Retinal pigment epithelial cell (primary cell): ENCODE measurements at regions not wholly inside any gene's neighbourhood (a gene's known extent, or its start where the extent isn't known, plus 50 kb on each side); places are given as distances from the start of the nearest gene placed in this dataset.

Experiments
- DNase-seq: peaks from one replicate; pipeline ENCODE4 v3.0.0-alpha.2; 2010; ENCODE audit warnings: low read depth
- H3K4me3 ChIP-seq: 2 replicates; pipeline ENCODE4 v1.5.1; 2011; ENCODE audit warnings: mild to moderate bottlenecking, low read length, control low read depth, moderate library complexity
- TF ChIP-seq, protein P1 (sequence below): conservative IDR thresholded peaks from 2 replicates; pipeline ENCODE4 v1.5.1; 2011; ENCODE audit warnings: low read depth, low read length, control low read depth, inconsistent platforms

- H3K4me3 ChIP-seq, result no peak overlapping the region
- TF ChIP-seq, protein P1, sequence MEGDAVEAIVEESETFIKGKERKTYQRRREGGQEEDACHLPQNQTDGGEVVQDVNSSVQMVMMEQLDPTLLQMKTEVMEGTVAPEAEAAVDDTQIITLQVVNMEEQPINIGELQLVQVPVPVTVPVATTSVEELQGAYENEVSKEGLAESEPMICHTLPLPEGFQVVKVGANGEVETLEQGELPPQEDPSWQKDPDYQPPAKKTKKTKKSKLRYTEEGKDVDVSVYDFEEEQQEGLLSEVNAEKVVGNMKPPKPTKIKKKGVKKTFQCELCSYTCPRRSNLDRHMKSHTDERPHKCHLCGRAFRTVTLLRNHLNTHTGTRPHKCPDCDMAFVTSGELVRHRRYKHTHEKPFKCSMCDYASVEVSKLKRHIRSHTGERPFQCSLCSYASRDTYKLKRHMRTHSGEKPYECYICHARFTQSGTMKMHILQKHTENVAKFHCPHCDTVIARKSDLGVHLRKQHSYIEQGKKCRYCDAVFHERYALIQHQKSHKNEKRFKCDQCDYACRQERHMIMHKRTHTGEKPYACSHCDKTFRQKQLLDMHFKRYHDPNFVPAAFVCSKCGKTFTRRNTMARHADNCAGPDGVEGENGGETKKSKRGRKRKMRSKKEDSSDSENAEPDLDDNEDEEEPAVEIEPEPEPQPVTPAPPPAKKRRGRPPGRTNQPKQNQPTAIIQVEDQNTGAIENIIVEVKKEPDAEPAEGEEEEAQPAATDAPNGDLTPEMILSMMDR, result no peak
- DNase-seq, result no peak
Measured at GRCh38 chr4:18511727-18512126, 490.2 kb upstream of the LCORL start.

GRCh38 chr4:18508786-18509185 is 487.2 kb upstream of the LCORL start:
- TF ChIP-seq, protein P1, result no peak
- no peak for DNase-seq
- H3K4me3 ChIP-seq, result no peak overlapping the region

- no peak for DNase-seq
- no peak overlapping the region for H3K4me3 ChIP-seq
- TF ChIP-seq, protein P1, result no peak
Measured at GRCh38 chr4:18480928-18481327, 459.4 kb upstream of the LCORL start.

- DNase-seq, result no peak
- TF ChIP-seq, protein P1, result no peak
- H3K4me3 ChIP-seq, result no peak overlapping the region
Measured at GRCh38 chr4:18480342-18480741, 458.8 kb upstream of the LCORL start.

- no peak overlapping the region for H3K4me3 ChIP-seq
- TF ChIP-seq, protein P1, result no peak
- DNase-seq, result no peak
Measured at GRCh38 chr4:18479825-18480224, 458.3 kb upstream of the LCORL start.

DNA sequence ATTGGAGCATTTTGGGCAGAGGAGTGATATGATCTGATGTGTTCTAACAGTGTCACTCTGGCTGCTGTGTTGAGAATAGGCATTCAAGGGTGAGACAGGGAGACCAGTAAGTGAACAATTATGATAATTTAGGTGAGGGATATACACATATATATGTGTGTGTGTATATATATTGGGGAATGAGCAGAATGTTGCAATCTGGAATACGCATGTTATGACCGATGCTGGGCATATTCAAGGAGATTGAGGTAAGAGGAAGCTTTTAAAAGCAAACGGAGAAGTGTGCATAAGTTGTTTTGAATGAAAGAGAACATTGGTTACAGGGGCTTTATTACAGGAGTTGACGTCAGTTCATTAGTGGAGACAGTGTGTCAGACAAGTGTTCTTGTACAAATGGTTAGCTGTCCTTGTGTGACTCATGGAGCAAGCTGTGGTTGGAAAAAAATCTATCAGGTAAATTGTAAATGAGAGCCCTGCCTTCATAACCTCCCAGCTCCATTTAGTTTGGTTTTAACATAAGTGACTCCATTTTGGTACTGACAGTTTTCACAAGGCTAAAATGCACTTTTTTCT is 442.5 kb upstream of the LCORL start:
- no peak for DNase-seq
- TF ChIP-seq, protein P1, result no peak
- H3K4me3 ChIP-seq, result no peak overlapping the region

DNA sequence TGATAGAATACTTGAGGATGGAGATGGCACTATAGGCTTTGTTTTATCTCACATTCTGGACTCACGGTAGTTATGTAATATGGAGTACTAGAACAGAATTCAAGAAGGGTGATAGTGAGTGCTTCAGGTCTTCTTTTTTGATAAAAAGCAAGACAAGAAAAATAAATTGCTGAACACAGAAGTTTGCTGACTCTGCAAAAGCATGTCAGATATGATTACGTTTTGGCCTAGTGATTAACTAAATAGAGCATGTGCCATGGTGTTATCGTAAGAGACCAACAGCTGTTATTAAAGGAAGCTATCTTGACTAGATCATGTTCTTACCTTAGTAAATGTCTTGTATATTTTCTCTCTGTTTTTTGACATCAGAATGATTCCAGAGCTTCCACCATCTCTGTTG is 436.9 kb upstream of the LCORL start:
- TF ChIP-seq, protein P1, result no peak
- no peak for DNase-seq
- no peak overlapping the region for H3K4me3 ChIP-seq
